ENCODE measurements at regions not wholly inside any gene's neighbourhood (a gene's known extent, or its start where the extent isn't known, plus 50 kb on each side); places are given as distances from the start of the nearest gene placed in this dataset.

GRCh38 chr21:23543333-23543732 is 2063.9 kb downstream of the MRPL39 start:
- no peak overlapping the region for H3K27ac ChIP-seq (ENCODE audit: insufficient read depth, low read depth, low read length)
- H3K36me3 ChIP-seq (ENCODE audit: control insufficient read depth in 2 of 2, extremely low read depth in 1 of 2, insufficient read depth in 2 of 2, low read length in 2 of 2), result no peaks in the 10 kb centered on the region
- no peaks in the 10 kb centered on the region for H3K27me3 ChIP-seq (ENCODE audit: control insufficient read depth in 2 of 2, insufficient read depth in 2 of 2, low read length in 2 of 2)
- H3K9me3 ChIP-seq (replicated peaks; ENCODE audit: control insufficient read depth, insufficient read depth, low read length), result no peaks in the 10 kb centered on the region
- no peak overlapping the region for H3K9ac ChIP-seq (replicated peaks; ENCODE audit: extremely low read depth, insufficient read depth, low read length)
- H4K20me1 ChIP-seq (replicated peaks; ENCODE audit: control insufficient read depth, extremely low read depth, insufficient read depth, low read length), result no peaks in the 10 kb centered on the region
- no peaks in the 10 kb centered on the region for H3K79me2 ChIP-seq (ENCODE audit: control insufficient read depth, insufficient read depth, low read length)
- H2AFZ ChIP-seq (ENCODE audit: low read depth, low read length), result no peak overlapping the region
- intact Hi-C loops (cut with micrococcal nuclease) (no loop called here), dilution Hi-C loops (cut with MboI; ENCODE audit: extremely low pct_ligation_motif_present, low sequenced_read_pairs) (no loop called here)
- no peak for DNase-seq (ENCODE audit: low read depth, low spot score)
- TF ChIP-seq JUN (IDR thresholded peaks at IDR 0.05; ENCODE audit: borderline replicate concordance, insufficient read depth, insufficient read length, low read depth) (no peak), MYC (IDR thresholded peaks at IDR 0.05; ENCODE audit: low read depth, low read length) (no peak), FOS (IDR thresholded peaks at IDR 0.05; ENCODE audit: borderline replicate concordance, insufficient read depth, low read length) (no peak), POLR2A (IDR thresholded peaks at IDR 0.05; ENCODE audit: low read depth, low read length) (no peak), MAX (IDR thresholded peaks at IDR 0.05; ENCODE audit: insufficient read depth, insufficient read length) (no peak), POLR2AphosphoS5 (IDR thresholded peaks at IDR 0.05; ENCODE audit: insufficient read depth, low read depth, low read length) (no peak), CTCF (IDR thresholded peaks at IDR 0.05; ENCODE audit: extremely low read depth in 1 of 2, insufficient read depth in 1 of 2, low read depth in 1 of 2, low read length in 2 of 2) (no peak), EZH2 (IDR thresholded peaks at IDR 0.05; ENCODE audit: borderline replicate concordance, low read depth, low read length, severe bottlenecking) (no peak), GATA2 (IDR thresholded peaks at IDR 0.05; ENCODE audit: insufficient read depth, insufficient read length, low read depth, low read length) (no peak)
- no peak overlapping the region for H3K4me2 ChIP-seq (ENCODE audit: insufficient read depth, low read length)
- POLR2A ChIA-PET, result no interaction called here
- H3K4me1 ChIP-seq (ENCODE audit: control insufficient read depth, extremely low read depth, insufficient read depth, low read length), result no peaks in the 10 kb centered on the region
- CTCF ChIA-PET, result no interaction called here
- H3K9me1 ChIP-seq (replicated peaks; ENCODE audit: control insufficient read depth, extremely low read depth, insufficient read depth, low read length), result no peaks in the 10 kb centered on the region
- no TSS peak for BruUV-seq (replicated peaks)
- FAIRE-seq, result no peak
- H3K4me3 ChIP-seq (replicated peaks in 1 of 3; ENCODE audit: insufficient read depth in 1 of 3, low read depth in 1 of 3, low read length in 3 of 3), result no peak overlapping the region

Data from endothelial cell of umbilical vein (primary cell).